GM19328 (cell line): ENCODE measurements at regions not wholly inside any gene's neighbourhood (a gene's known extent, or its start where the extent isn't known, plus 50 kb on each side); places are given as distances from the start of the nearest gene placed in this dataset.

Source experiments
- ATAC-seq: cut with Tn5 transposase; IDR thresholded peaks from one replicate; pipeline ENCODE4 v1.9.1; 2021; ENCODE audit warnings: mild to moderate bottlenecking, moderate library complexity; ENCODE audit not compliant: unreplicated experiment

DNA sequence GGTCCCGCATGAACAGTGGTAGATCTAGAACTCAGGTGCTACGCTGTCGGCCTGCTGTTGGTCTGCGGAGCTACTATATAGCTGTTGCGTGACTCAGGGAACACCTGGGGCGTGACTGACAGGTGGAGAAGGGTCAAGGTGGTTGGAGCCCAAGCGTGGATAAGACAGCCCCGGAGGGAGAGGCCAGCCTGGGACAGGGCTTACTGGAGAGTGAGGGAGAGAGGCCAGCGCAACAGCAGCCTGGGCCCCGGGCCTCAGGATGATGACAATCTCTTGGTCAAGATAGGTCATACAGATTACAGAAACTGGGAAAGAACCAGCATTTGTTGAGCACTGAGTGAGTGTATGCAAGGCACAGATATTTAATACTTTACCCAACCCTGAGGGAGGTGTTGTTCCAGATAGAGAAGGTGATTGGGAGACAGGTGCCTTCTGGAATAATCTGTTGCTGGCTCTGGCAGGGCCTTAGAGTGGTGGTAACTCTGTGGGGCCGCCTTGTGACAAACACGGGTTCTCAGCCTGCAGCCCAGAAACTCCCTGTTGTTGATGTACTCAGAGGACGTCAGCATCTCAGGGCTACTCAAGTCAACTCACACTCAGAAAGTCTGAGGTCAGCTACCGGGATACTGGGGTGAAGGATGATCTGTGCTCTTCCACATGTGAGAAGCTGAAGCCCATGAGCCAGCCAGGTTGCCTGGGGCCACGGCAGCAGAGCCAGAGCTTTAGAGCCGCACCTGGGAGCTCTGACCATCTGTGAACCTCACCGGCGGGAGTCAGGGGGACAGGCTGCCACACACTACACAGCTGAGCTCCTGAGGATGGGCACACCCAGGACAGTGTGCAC lies 265.4 kb upstream of the HES1 start:
- ATAC-seq, result no peak

DNA sequence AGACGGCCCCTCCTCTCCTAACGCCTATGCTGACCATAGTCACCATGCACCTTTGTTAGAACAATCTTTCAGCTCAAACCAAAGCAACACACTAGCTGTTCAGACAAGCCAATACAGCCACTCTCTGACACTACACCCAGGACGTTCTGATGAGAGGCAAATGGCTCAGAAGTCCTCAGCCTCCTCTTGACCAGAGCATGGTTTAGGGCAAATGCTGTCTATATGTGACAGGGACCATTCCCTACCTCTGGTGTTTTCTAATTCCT lies 264.8 kb upstream of the HES1 start:
- no peak for ATAC-seq

DNA sequence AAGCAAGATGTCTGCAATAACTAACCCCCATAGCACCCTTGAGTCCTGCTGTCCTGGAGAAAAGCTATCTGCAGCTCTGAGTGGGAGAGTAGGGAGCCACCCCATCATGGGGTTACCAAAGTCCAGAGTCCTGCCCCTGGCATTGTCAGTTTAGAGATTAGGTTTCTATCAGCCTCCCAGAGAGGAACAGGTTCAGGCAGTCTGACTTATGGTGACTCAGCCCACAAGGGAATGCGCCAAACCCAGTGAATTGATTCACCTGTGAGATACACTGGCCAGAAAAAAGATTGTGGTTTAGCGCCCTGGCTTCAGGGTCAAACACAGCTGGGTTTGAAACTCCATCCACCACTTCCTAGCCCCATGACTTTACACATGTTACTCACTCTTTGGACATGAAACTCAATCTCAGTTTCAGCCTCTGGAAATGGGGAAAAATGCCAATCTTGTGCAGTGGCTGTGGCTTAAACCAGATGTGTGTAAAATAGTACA lies 263.6 kb upstream of the HES1 start:
- no peak for ATAC-seq

DNA sequence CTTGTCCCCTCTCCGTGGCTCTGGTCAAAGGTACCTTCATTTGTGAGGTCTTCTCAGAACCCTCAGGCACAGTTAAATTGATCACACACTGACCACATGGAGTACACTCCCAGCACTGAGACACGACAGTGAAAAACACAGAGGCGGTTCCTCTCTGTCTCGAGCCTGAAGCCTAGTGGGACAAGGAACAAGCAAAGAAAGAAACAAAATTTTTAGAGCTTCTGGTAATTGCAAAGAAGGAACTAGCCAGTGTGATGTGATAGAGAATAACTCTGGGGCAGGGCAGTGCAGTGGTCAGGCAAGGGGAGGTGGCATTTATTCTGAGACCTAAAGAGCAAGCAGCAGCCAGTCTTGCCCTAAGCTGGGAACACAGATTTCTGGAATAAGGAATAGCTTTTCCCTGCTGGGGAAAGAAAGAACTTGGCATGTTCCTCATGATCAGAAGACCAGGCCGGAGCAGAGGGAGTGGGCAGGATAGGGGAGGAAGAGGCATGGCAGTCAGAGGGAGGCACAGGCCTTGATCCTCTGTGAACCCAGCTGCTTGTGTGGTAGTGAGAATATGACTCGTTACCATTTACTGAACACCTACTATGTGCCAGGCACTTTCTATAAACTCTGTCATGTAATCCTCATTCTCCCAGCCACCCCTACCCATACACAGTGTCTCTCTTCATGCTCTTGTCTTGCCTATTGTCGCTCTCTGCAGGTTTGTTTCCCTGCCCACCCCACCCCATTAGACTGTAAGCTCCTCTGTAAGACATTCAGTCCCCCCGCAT lies 262.3 kb upstream of the HES1 start:
- no peak for ATAC-seq

DNA sequence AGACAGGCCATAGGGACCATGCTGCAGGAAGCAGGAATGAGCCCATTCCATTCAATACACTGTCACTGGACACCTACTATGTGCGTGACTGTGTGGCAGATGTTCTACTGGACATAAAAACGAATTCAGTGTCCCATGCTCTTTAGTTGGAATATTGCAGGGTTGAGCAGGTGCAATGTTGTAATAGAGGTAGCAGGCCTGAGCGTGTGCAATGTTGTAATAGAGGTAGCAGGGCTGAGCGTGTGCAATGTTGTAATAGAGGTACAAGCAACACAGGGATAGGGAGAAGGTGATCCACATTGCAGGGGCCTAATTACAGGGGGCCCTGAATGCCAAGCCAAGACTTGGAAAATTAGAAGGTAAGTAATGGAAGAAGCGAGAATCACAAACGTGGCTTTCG lies 261.4 kb upstream of the HES1 start:
- ATAC-seq, result no peak

DNA sequence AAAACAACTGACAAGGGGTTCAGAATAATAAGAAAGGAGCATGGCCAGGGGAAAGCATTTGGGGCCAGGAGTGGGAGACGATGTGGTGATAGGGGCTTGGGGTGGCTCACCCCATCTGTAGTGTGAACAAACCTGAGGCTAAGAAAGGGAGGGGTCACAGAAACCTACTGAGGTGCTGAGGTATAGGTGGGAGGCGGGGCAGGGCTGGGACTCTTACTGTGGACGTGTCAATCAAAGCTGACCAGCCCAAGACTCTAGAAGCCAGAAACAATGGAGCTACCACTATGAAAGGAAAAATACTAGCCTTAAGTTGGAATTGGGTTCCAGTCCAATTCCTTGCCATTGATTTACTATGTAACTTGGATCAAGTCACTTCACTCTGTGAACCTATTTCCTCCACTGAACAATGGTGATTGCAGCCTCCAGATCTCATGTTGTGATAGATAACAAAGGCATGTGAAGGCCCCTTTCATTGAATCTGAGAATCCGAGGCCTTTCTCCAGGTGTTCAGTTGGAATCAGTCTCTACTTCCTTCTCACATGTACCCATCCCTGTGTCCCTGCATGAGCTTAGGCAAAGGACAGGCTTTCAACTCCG lies 260.9 kb upstream of the HES1 start:
- no peak for ATAC-seq

DNA sequence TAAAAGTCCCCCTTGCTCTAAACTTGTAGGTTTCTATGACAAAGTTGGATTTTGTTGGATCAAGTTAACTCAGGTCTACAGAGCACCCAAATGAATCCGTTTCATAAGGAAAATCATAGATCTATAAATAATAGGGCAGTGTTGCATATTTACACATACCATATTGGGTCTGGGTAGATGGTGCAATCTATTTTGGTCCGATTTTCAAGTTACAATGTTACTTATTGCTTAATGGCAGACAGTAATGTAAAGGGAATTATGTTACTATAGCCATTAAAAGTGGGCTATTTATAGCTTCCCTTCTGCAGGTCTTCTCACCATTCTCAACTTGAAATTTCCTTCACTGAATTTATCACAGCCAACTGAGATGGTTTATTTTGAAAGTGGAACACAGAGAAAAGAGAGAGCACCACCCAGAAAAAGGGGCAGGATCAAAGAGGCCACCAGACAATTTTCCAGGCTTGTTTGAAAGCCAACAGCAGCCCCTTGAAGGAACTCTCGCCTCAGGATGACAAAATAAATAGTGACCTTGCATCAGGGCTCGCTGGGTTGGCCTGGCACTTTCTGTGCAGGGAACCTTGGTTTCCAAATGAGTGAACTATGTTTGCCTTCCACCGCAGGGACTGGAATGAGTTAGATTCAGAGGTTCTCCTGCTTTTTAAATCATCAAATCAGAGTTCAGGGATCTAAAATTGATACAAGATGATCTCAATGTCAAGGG lies 260.2 kb upstream of the HES1 start:
- no peak for ATAC-seq

DNA sequence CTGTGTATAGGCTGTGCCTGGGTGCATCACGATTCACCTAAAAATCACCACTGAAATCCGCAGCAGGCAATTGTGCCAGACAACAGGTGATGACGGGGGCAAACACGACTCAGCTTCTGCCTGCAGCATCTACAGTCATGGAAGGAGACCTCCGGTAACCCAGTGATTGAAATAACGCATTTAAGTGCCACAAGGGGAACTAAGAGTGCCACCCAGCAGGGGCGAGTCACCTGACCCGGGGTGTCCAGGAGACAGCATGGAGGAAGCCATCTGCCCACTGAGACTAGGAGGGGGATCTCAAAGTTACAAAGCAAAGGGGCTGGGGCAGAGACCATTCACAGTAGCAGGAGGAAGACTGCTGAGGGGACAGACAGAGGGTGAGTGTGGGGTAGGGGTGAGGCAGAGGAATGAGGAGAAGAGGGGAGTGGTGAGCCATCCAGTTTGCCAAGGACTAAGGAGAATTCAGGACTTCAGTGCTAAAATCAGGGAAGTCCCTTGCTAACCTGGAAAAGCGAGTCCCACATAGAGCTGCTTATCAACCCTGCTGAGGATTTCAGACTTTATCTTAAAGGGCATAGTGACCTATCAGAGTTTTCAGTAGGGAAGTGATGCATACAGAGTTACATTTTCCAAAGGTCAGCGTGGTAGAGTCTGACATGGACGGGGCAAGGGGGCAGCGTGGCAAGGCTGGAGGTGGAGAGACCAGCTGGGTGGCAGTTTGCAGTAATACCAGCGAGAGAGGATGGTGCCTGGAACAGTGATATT lies 256.7 kb upstream of the HES1 start:
- no peak for ATAC-seq

DNA sequence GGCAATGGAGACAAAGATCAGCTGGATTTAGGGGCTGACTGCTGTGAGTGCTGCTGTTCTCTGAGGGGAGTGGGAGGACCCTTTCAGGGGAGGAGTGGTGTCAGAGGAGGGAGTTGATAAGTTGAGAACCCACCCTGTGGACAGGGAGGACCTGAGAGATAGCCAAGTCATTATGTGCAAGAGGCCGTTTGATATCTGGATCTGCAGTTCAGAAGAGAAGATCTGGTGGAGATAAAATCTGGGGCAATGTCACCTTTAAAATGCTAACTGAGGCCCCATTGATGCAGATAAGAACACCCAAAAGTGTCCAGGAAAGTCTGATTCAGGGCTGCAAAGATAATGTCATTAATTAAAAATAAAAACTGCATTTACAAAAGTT lies 256.1 kb upstream of the HES1 start:
- no peak for ATAC-seq

DNA sequence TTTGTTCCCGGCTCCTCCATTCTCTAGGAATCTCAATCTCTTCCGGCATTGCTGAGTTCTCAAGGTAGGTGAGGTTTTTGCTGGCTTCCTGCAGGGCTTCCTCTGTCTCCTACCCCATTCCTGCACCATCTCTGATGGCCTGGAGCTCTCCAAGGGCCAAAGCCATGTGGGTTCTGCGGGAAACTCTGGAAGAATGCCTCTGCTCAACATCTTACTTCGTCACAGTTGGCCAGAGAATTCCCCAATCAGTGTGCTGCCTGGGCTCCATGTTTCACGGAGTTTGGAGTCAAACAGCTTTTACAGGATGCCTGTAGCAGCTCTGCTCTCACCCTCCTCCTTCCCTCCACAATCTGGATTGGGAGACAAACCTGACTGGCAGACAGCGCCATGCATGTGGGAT lies 253.9 kb upstream of the HES1 start:
- no peak for ATAC-seq

DNA sequence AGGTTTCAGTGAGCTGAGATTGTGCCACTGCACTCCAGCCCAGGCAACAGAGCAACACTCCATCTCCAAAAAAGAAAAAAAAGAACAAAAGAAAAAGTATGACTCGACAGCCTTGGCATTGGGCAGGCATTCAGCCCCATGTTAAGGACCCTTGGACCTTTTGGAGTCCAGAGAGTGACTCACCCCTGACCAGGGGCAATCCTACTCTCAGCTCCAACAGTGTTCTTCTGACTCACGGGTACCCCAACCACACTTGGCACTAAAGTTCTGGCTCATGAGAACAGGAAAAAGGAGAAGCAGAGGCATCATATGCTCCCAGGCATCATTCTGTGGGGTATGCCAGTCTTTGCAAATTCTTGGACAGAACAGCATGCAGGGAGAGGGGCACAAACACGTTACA lies 252.4 kb upstream of the HES1 start:
- no peak for ATAC-seq

DNA sequence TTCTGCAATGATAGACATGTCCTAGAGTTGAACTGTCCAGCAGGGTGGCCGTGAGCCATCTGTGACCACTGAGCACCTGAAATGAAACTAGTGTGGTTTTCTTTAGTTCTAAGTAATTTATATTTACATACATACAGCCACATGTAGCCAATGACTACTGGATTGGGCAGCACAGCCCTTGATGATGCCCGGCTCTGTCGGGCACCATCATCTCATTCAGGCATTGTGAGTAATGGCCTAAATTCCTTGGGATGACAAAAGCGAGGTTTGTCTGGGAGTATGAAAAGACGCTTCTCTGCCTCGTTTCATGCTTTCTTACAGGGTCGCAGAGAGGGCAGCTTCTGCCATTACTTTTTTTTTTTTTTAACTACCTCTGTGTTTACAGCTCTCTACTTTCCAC lies 251.9 kb upstream of the HES1 start:
- ATAC-seq, result no peak

DNA sequence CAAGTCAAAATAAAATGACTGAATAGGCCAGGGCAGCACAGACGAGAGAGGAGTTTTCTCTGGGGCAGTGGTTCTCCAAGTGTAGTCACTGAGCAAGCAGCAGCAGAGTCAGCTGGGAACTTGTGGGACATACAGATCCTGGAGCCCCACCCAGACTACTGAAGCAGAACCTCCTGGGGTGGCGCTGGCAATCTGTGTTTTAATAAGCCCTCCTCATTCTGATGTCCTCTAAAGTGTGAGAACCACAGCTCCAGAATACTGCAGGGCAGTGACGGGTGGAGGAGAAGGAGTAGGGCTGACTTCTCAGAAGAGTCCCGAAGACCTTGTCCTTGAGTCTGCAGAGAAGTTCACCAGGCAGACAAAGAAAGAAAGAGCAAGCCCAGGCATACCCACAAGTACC lies 251.3 kb upstream of the HES1 start:
- ATAC-seq, result no peak

DNA sequence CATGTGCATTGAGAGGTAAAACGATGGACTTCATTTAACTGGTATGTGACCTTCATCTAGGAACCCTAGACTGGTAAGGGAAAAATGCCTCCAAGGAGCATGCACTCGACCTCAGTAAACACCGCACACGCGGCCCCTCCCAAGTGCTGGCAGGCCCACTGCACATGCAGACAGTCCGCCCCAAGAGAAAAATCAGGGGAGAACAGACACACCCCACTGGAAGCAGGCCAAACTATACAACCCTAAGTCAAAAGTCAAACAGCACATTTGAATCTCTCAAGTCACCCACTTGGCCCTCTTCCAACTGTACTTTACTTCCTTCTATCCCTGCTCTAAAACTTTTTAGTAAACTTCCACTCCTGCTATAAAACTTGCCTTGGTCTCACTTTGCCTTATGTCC lies 250.1 kb upstream of the HES1 start:
- ATAC-seq, result no peak

DNA sequence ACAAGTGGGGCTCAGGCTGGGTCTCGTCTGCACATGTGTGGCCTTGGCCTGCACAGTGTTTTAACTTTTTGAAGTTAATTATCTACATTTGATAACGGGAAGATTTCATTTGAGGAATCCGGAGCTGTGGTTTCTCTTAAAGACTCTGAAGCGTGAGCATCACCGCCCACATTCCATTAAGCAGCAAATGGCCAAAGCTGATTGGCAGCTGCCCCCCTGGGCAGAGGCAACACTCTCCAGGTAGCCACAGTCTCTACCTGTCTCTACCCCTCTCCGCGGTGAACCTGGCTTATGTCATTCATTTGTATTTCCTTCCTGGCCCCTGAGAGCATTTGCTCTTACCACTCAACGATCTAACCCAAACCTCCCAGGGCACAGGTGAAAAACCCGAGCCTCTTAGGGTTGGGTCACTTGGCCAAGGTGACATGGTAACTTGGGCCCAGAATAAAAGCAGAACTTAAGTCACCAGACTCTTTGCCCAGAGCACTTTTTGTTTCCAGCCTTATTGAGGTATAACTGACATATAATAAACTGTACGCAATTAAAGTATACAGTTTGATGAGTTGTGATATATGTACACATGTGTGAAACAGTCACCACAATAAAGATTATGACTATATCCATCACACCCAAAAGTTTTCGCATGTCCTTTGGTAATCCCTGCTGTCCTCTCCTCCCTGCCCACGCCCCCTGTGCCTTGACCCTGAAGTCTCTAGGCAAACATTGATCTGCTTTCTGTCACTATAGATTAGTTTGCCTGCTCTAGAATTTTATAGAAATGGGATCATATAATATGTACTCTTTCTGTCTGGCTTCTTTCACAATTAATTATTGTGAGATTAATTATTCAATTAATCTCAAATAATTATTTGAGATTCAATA lies 245.7 kb upstream of the HES1 start:
- ATAC-seq, result no peak

DNA sequence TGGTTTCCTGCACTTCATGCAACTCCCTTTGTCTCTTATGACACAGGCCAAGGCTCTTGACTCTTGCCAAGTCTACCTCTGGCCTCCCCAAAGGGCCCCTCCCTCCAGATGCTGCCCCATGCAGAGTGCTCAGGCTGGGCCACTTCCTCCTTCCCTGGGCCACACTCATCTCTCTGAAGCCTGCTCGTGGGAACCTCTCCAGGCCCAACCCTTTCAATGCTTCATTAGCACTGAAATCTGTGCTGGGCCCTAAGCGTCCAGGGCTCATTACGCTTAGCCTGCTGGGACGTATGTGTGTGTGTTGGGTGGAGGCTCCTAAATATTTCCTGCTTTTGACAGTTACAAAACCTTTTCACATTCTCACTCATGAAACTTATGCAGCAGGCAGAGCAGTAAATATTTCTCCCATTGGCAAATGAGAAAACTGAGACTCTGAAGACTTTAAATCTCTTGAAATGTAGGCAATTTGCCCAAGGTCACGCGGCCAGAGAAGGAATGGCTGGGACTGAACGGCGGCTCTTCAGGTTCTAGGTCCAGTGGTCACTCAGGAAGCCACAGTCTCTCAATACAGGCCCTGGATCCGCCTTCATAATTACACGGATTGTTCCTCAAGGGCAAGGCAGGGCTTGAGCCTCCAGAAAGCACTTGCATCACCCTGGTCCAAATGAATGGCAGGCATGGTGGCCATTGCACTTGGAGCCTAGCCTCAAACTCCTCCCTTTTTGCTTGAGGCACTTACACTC lies 241.7 kb upstream of the HES1 start:
- no peak for ATAC-seq

DNA sequence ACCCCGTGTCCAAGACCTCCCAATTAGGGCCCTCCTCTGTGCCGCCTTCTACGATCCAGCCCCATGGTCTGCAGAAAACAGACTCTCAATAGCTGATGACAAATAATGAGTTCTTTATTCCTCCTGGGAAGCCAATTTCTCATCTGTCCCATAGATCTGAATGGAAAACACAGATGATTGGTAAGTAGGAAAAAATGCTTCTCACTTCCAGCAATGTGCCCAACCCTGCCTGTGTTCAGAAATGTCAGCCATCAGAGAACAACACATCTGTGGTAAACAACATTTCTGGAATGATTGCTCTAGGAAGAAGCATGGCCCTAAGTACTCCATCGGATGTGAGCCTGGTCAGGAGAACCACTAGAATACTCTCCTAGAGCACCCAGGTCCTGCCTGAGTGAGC lies 240.5 kb upstream of the HES1 start:
- no peak for ATAC-seq

DNA sequence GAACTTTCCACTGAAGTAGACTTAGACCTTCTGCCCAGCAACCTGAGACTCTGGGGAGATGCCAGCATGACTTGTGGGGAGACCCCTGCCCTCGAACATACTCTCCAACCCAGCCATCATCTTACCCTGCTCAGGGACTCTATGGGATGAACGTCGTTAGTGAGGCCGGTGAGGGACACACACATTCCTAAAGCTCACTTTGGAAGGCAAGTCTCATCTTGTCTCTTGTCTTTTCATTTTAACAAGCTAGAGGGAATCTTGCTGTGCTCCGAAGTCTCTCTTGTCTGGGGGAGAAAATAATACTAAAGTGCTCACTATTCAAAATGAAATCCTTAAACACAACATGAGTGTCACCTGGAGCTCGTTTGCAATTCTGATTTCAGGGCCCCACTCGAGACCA lies 239.5 kb upstream of the HES1 start:
- no peak for ATAC-seq

DNA sequence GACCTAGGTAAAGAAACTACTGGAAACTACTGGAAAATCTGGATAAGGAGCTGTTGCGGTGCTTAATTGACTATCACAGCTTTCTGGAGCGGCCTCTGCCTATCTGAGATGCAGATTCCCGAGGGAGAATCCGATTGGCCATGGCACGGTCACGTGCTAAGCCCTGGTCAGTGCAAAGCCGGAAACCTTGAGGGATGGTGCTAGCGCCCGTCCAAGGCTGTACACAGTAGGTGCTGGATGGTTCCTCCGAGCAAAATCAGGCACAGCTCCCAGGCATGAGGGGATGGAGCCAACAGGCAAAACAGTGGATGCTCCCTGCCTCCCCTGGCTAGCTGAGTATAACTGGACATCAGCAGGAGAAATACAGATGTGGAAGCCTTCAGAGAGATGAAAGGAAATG lies 238.7 kb upstream of the HES1 start:
- ATAC-seq, result no peak
